ENCODE measurements at regions not wholly inside any gene's neighbourhood (a gene's known extent, or its start where the extent isn't known, plus 50 kb on each side); places are given as distances from the start of the nearest gene placed in this dataset.
"Not testable (repeated sequence)": the region's sequence is repeated elsewhere in the genome, so short reads cannot be mapped to it uniquely, and the experiment has no call there.

- DNase-seq, result peak; percentile 10
Measured at GRCh38 chr12:131425112-131426075, 285.5 kb upstream of the SFSWAP start.

- DNase-seq, result peak; percentile 51
Measured at GRCh38 chr12:131428091-131428685, 282.7 kb upstream of the SFSWAP start.

- not testable (repeated sequence) for DNase-seq
Measured at GRCh38 chr12:131429221-131429620, 281.7 kb upstream of the SFSWAP start.

- peak; percentile 29 for DNase-seq
Measured at GRCh38 chr12:131429697-131430096, 281.2 kb upstream of the SFSWAP start.

- peak; percentile 28 for DNase-seq
Measured at GRCh38 chr12:131430158-131430742, 280.6 kb upstream of the SFSWAP start.

- DNase-seq, result peak; percentile 26
Measured at GRCh38 chr12:131431126-131431655, 279.7 kb upstream of the SFSWAP start.

GRCh38 chr12:131432532-131433260, 278.2 kb upstream of the SFSWAP start:
- DNase-seq, result peak; percentile 41

GRCh38 chr12:131434208-131435125, 276.4 kb upstream of the SFSWAP start:
- DNase-seq, result peak; percentile 52

GRCh38 chr12:131436922-131437705, 273.8 kb upstream of the SFSWAP start:
- DNase-seq, result peak; percentile 62

- peak; percentile 51 for DNase-seq
Measured at GRCh38 chr12:131437706-131438492, 273.0 kb upstream of the SFSWAP start.

- peak; percentile 45 for DNase-seq
Measured at GRCh38 chr12:131438493-131438835, 272.4 kb upstream of the SFSWAP start.

GRCh38 chr12:131438881-131439280, 272.0 kb upstream of the SFSWAP start:
- peak; percentile 65 for DNase-seq

GRCh38 chr12:131439752-131440151, 271.1 kb upstream of the SFSWAP start:
- not testable (repeated sequence) for DNase-seq

GRCh38 chr12:131440209-131441059, 270.5 kb upstream of the SFSWAP start:
- DNase-seq, result not testable (repeated sequence)

- DNase-seq, result peak; percentile 51
Measured at GRCh38 chr12:131441060-131441396, 269.9 kb upstream of the SFSWAP start.

GRCh38 chr12:131441638-131442336, 269.1 kb upstream of the SFSWAP start:
- peak; percentile 44 for DNase-seq

- peak; percentile 47 for DNase-seq
Measured at GRCh38 chr12:131442337-131442918, 268.5 kb upstream of the SFSWAP start.
